ENCODE measurements at regions not wholly inside any gene's neighbourhood (a gene's known extent, or its start where the extent isn't known, plus 50 kb on each side); places are given as distances from the start of the nearest gene placed in this dataset.

- peak overlapping the region; percentile 49 for H3K27ac ChIP-seq (ENCODE audit: low read length)
- H3K9me3 ChIP-seq (ENCODE audit: control insufficient read depth in 2 of 2, low read length in 2 of 2), result no peaks in the 10 kb centered on the region
- H3K27me3 ChIP-seq (ENCODE audit: control insufficient read depth in 1 of 2, insufficient read depth in 2 of 2, low read length in 2 of 2), result peaks cover 0 to 4% of the 10 kb centered on the region in 2 donors
- H3K4me3 ChIP-seq (ENCODE audit: low read length in 2 of 2), result peak overlapping the region in 1 of 2 donors; percentile 15
- no peaks in the 10 kb centered on the region for H3K36me3 ChIP-seq (ENCODE audit: control insufficient read depth in 2 of 2, insufficient read depth in 2 of 2, low read length in 2 of 2)
- peak overlapping the region in 1 of 2 donors; percentile 45 for H3K9ac ChIP-seq (ENCODE audit: low read length in 2 of 2)
- peaks cover 29% of the 10 kb centered on the region for H3K4me1 ChIP-seq (ENCODE audit: control insufficient read depth, insufficient read depth, low read length)
Observed at GRCh38 chr17:77881545-77881944, 77.0 kb upstream of the TNRC6C start.

GRCh38 chr17:77882040-77882439, 76.5 kb upstream of the TNRC6C start:
- no peak overlapping the region for H3K9ac ChIP-seq (ENCODE audit: low read length in 2 of 2)
- peaks cover 32% of the 10 kb centered on the region for H3K4me1 ChIP-seq (ENCODE audit: control insufficient read depth, insufficient read depth, low read length)
- H3K36me3 ChIP-seq (ENCODE audit: control insufficient read depth in 2 of 2, insufficient read depth in 2 of 2, low read length in 2 of 2), result no peaks in the 10 kb centered on the region
- peaks cover 0 to 4% of the 10 kb centered on the region in 2 donors for H3K27me3 ChIP-seq (ENCODE audit: control insufficient read depth in 1 of 2, insufficient read depth in 2 of 2, low read length in 2 of 2)
- peak overlapping the region in 1 of 2 donors; percentile 22 for H3K4me3 ChIP-seq (ENCODE audit: low read length in 2 of 2)
- H3K9me3 ChIP-seq (ENCODE audit: control insufficient read depth in 2 of 2, low read length in 2 of 2), result no peaks in the 10 kb centered on the region
- H3K27ac ChIP-seq (ENCODE audit: low read length), result no peak overlapping the region

GRCh38 chr17:77882481-77883212, 75.9 kb upstream of the TNRC6C start:
- peaks cover 0 to 4% of the 10 kb centered on the region in 2 donors for H3K27me3 ChIP-seq (ENCODE audit: control insufficient read depth in 1 of 2, insufficient read depth in 2 of 2, low read length in 2 of 2)
- H3K9me3 ChIP-seq (ENCODE audit: control insufficient read depth in 2 of 2, low read length in 2 of 2), result no peaks in the 10 kb centered on the region
- peak overlapping the region in 1 of 2 donors; percentile 22 for H3K4me3 ChIP-seq (ENCODE audit: low read length in 2 of 2)
- H3K27ac ChIP-seq (ENCODE audit: low read length), result no peak overlapping the region
- H3K36me3 ChIP-seq (ENCODE audit: control insufficient read depth in 2 of 2, insufficient read depth in 2 of 2, low read length in 2 of 2), result no peaks in the 10 kb centered on the region
- no peak overlapping the region for H3K9ac ChIP-seq (ENCODE audit: low read length in 2 of 2)
- peaks cover 37% of the 10 kb centered on the region for H3K4me1 ChIP-seq (ENCODE audit: control insufficient read depth, insufficient read depth, low read length)

- H3K36me3 ChIP-seq (ENCODE audit: control insufficient read depth in 2 of 2, insufficient read depth in 2 of 2, low read length in 2 of 2), result no peaks in the 10 kb centered on the region
- H3K4me1 ChIP-seq (ENCODE audit: control insufficient read depth, insufficient read depth, low read length), result peaks cover 43% of the 10 kb centered on the region
- H3K4me3 ChIP-seq (ENCODE audit: low read length in 2 of 2), result no peak overlapping the region
- H3K27ac ChIP-seq (ENCODE audit: low read length), result no peak overlapping the region
- H3K9me3 ChIP-seq (ENCODE audit: control insufficient read depth in 2 of 2, low read length in 2 of 2), result no peaks in the 10 kb centered on the region
- H3K27me3 ChIP-seq (ENCODE audit: control insufficient read depth in 1 of 2, insufficient read depth in 2 of 2, low read length in 2 of 2), result peaks cover 0 to 4% of the 10 kb centered on the region in 2 donors
- no peak overlapping the region for H3K9ac ChIP-seq (ENCODE audit: low read length in 2 of 2)
Observed at GRCh38 chr17:77883213-77883650, 75.3 kb upstream of the TNRC6C start.

GRCh38 chr17:77884019-77884418, 74.5 kb upstream of the TNRC6C start:
- Histone ChIP-seq H3K9ac (ENCODE audit: low read length in 2 of 2) (no peak overlapping the region), H3K36me3 (ENCODE audit: control insufficient read depth in 2 of 2, insufficient read depth in 2 of 2, low read length in 2 of 2) (no peaks in the 10 kb centered on the region), H3K27ac (ENCODE audit: low read length) (no peak overlapping the region), H3K27me3 (ENCODE audit: control insufficient read depth in 1 of 2, insufficient read depth in 2 of 2, low read length in 2 of 2) (peaks cover 0 to 4% of the 10 kb centered on the region in 2 donors), H3K4me1 (ENCODE audit: control insufficient read depth, insufficient read depth, low read length) (peaks cover 45% of the 10 kb centered on the region), H3K9me3 (ENCODE audit: control insufficient read depth in 2 of 2, low read length in 2 of 2) (no peaks in the 10 kb centered on the region), H3K4me3 (ENCODE audit: low read length in 2 of 2) (no peak overlapping the region)

GRCh38 chr17:77884967-77885641, 73.4 kb upstream of the TNRC6C start:
- peaks cover 45% of the 10 kb centered on the region for H3K4me1 ChIP-seq (ENCODE audit: control insufficient read depth, insufficient read depth, low read length)
- no peak overlapping the region for H3K9ac ChIP-seq (ENCODE audit: low read length in 2 of 2)
- peaks cover 0 to 4% of the 10 kb centered on the region in 2 donors for H3K27me3 ChIP-seq (ENCODE audit: control insufficient read depth in 1 of 2, insufficient read depth in 2 of 2, low read length in 2 of 2)
- H3K27ac ChIP-seq (ENCODE audit: low read length), result no peak overlapping the region
- no peaks in the 10 kb centered on the region for H3K9me3 ChIP-seq (ENCODE audit: control insufficient read depth in 2 of 2, low read length in 2 of 2)
- no peak overlapping the region for H3K4me3 ChIP-seq (ENCODE audit: low read length in 2 of 2)
- no peaks in the 10 kb centered on the region for H3K36me3 ChIP-seq (ENCODE audit: control insufficient read depth in 2 of 2, insufficient read depth in 2 of 2, low read length in 2 of 2)

- no peaks in the 10 kb centered on the region for H3K9me3 ChIP-seq (ENCODE audit: control insufficient read depth in 2 of 2, low read length in 2 of 2)
- H3K4me1 ChIP-seq (ENCODE audit: control insufficient read depth, insufficient read depth, low read length), result peaks cover 44% of the 10 kb centered on the region
- no peak overlapping the region for H3K27ac ChIP-seq (ENCODE audit: low read length)
- no peak overlapping the region for H3K9ac ChIP-seq (ENCODE audit: low read length in 2 of 2)
- no peak overlapping the region for H3K4me3 ChIP-seq (ENCODE audit: low read length in 2 of 2)
- no peaks in the 10 kb centered on the region for H3K36me3 ChIP-seq (ENCODE audit: control insufficient read depth in 2 of 2, insufficient read depth in 2 of 2, low read length in 2 of 2)
- H3K27me3 ChIP-seq (ENCODE audit: control insufficient read depth in 1 of 2, insufficient read depth in 2 of 2, low read length in 2 of 2), result peaks cover 0 to 4% of the 10 kb centered on the region in 2 donors
Observed at GRCh38 chr17:77885678-77886386, 72.7 kb upstream of the TNRC6C start.

GRCh38 chr17:77886387-77886728, 72.1 kb upstream of the TNRC6C start:
- Histone ChIP-seq H3K27ac (ENCODE audit: low read length) (no peak overlapping the region), H3K9me3 (ENCODE audit: control insufficient read depth in 2 of 2, low read length in 2 of 2) (no peaks in the 10 kb centered on the region), H3K9ac (ENCODE audit: low read length in 2 of 2) (no peak overlapping the region), H3K36me3 (ENCODE audit: control insufficient read depth in 2 of 2, insufficient read depth in 2 of 2, low read length in 2 of 2) (no peaks in the 10 kb centered on the region), H3K27me3 (ENCODE audit: control insufficient read depth in 1 of 2, insufficient read depth in 2 of 2, low read length in 2 of 2) (peaks cover 0 to 4% of the 10 kb centered on the region in 2 donors), H3K4me3 (ENCODE audit: low read length in 2 of 2) (no peak overlapping the region), H3K4me1 (ENCODE audit: control insufficient read depth, insufficient read depth, low read length) (peaks cover 39% of the 10 kb centered on the region)

- no peaks in the 10 kb centered on the region for H3K36me3 ChIP-seq (ENCODE audit: control insufficient read depth in 2 of 2, insufficient read depth in 2 of 2, low read length in 2 of 2)
- peak overlapping the region; percentile 73 to 87 for H3K4me3 ChIP-seq (ENCODE audit: low read length in 2 of 2)
- H3K4me1 ChIP-seq (ENCODE audit: control insufficient read depth, insufficient read depth, low read length), result peaks cover 32% of the 10 kb centered on the region
- peak overlapping the region; percentile 67 for H3K27ac ChIP-seq (ENCODE audit: low read length)
- H3K9ac ChIP-seq (ENCODE audit: low read length in 2 of 2), result peak overlapping the region; percentile 72 to 80
- H3K27me3 ChIP-seq (ENCODE audit: control insufficient read depth in 1 of 2, insufficient read depth in 2 of 2, low read length in 2 of 2), result peaks cover 0 to 4% of the 10 kb centered on the region in 2 donors
- no peaks in the 10 kb centered on the region for H3K9me3 ChIP-seq (ENCODE audit: control insufficient read depth in 2 of 2, low read length in 2 of 2)
Observed at GRCh38 chr17:77887110-77887463, 71.4 kb upstream of the TNRC6C start.

GRCh38 chr17:77887464-77888241, 70.8 kb upstream of the TNRC6C start:
- Histone ChIP-seq H3K9ac (ENCODE audit: low read length in 2 of 2) (peak overlapping the region; percentile 72 to 80), H3K36me3 (ENCODE audit: control insufficient read depth in 2 of 2, insufficient read depth in 2 of 2, low read length in 2 of 2) (no peaks in the 10 kb centered on the region), H3K4me3 (ENCODE audit: low read length in 2 of 2) (peak overlapping the region; percentile 73 to 87), H3K4me1 (ENCODE audit: control insufficient read depth, insufficient read depth, low read length) (peaks cover 26% of the 10 kb centered on the region), H3K27ac (ENCODE audit: low read length) (peak overlapping the region; percentile 67), H3K9me3 (ENCODE audit: control insufficient read depth in 2 of 2, low read length in 2 of 2) (no peaks in the 10 kb centered on the region), H3K27me3 (ENCODE audit: control insufficient read depth in 1 of 2, insufficient read depth in 2 of 2, low read length in 2 of 2) (peaks cover 0 to 4% of the 10 kb centered on the region in 2 donors)
